Esophagus muscularis mucosa (tissue), 4 donors: ENCODE measurements at regions not wholly inside any gene's neighbourhood (a gene's known extent, or its start where the extent isn't known, plus 50 kb on each side); places are given as distances from the start of the nearest gene placed in this dataset.

ENCODE experiments used
- DNase-seq: peaks from one replicate; pipeline ENCODE4 v3.0.0-alpha.2; 2017; ENCODE audit errors: extremely low spot score
- H3K27ac ChIP-seq, 4 donors: fragments of 200-600 bp; sonication (generic); replicated peaks in 1 of 4; 1 replicate in 3 of 4; 2 replicates in 1 of 4; pipeline ENCODE4 v1.5.1; 2016 to 2019; ENCODE audit warnings: mild to moderate bottlenecking in 1 of 4
- H3K27me3 ChIP-seq, 4 donors: fragments of 200-600 bp; sonication (generic); one replicate each; pipeline versions ENCODE4 v1.5.1 to v1.6.0; 2016 to 2019
- H3K36me3 ChIP-seq, 4 donors: fragments of 200-600 bp; sonication (generic); one replicate each; pipeline ENCODE4 v1.5.1; 2016 to 2019
- H3K4me1 ChIP-seq, 4 donors: fragments of 200-600 bp; sonication (generic); one replicate each; pipeline ENCODE4 v1.5.1; 2016 to 2019
- H3K4me3 ChIP-seq, 4 donors: fragments of 200-600 bp; sonication (generic); 1 replicate in 2 of 4; 2 replicates in 2 of 4; pipeline ENCODE4 v1.5.1; 2016 to 2019; ENCODE audit warnings: mild to moderate bottlenecking in 4 of 4, moderate library complexity in 1 of 4
- H3K9me3 ChIP-seq, 4 donors: fragments of 200-600 bp; sonication (generic); 1 replicate in 3 of 4; 2 replicates in 1 of 4; pipeline ENCODE4 v1.5.1; 2016 to 2019
- CTCF ChIP-seq, 3 experiments: fragments of 200-600 bp in 2 of 3; fragments of 450-650 bp in 1 of 3; sonication (generic) in 2 of 3; IDR thresholded peaks; one replicate each; pipeline ENCODE4 v1.5.1; 2017 to 2019; ENCODE audit warnings: antibody characterized with exemption in 3 of 3, mild to moderate bottlenecking in 2 of 3, moderate library complexity in 1 of 3
- EP300 ChIP-seq: sonication (generic); formaldehyde crosslinking; IDR thresholded peaks from one replicate; pipeline ENCODE4 v1.6.1; 2017; ENCODE audit warnings: antibody characterized with exemption
- POLR2A ChIP-seq: fragments of 450-650 bp; IDR thresholded peaks from one replicate; pipeline ENCODE4 v1.6.1; 2017; ENCODE audit warnings: antibody characterized with exemption, moderate library complexity, mild to moderate bottlenecking, low read depth
- POLR2AphosphoS5 ChIP-seq, 2 donors: sonication (generic); formaldehyde crosslinking; IDR thresholded peaks; one replicate each; pipeline ENCODE4 v1.6.1; 2017; ENCODE audit warnings: antibody characterized with exemption in 2 of 2
- WGBS: methylation state at CpG from one replicate; pipeline ENCODE4 v1.1.5; 2018; 5-methylcytosine and 5-hydroxymethylcytosine counted together
- intact Hi-C: fragments of 100-400 bp; cut with DNase I; formaldehyde crosslinking; loops from one replicate; pipeline ENCODE4 v1.15.1; 2023

GRCh38 chr5:96337048-96337781, 95.8 kb downstream of the PCSK1 start:
- H3K9me3 ChIP-seq, result no peaks in the 10 kb centered on the region
- DNase-seq, result no peak
- H3K4me3 ChIP-seq, result no peak overlapping the region
- H3K4me1 ChIP-seq, result peaks cover 24 to 55% (median 35%) of the 10 kb centered on the region in 4 donors
- no peaks in the 10 kb centered on the region for H3K36me3 ChIP-seq
- intact Hi-C loops, result loop anchor here (2.0 to 10.0 kb wide), 6 partner anchors 112 to 692 kb away; partner anchors contain the start of genes ELL2 and RFESD
- H3K27ac ChIP-seq, result peak overlapping the region in 1 of 4 donors; percentile 1
- TF ChIP-seq POLR2A, result no peak
- TF ChIP-seq POLR2AphosphoS5 (IDR thresholded peaks at IDR 0.05), result no peak
- TF ChIP-seq CTCF (IDR thresholded peaks at IDR 0.05), result no peak
- no peak for TF ChIP-seq EP300
- no peaks in the 10 kb centered on the region for H3K27me3 ChIP-seq
- 79% methylated on average over 4 of the region's 4 CpGs for WGBS

GRCh38 chr5:96336351-96336985, 96.6 kb downstream of the PCSK1 start:
- intact Hi-C loops, result loop anchor here (2.0 to 10.0 kb wide), 6 partner anchors 112 to 692 kb away; partner anchors contain the start of genes ELL2 and RFESD
- DNase-seq, result no peak
- peak overlapping the region in 3 of 4 donors; percentile 5 to 30 (median 19) for H3K4me3 ChIP-seq
- H3K27me3 ChIP-seq, result no peaks in the 10 kb centered on the region
- H3K9me3 ChIP-seq, result no peaks in the 10 kb centered on the region
- peak overlapping the region in 3 of 4 donors; percentile 9 to 56 (median 22) for H3K27ac ChIP-seq
- TF ChIP-seq EP300, result no peak
- TF ChIP-seq POLR2A, result no peak
- peak in 1 of 2 donors; percentile 48 for TF ChIP-seq POLR2AphosphoS5 (IDR thresholded peaks at IDR 0.05)
- TF ChIP-seq CTCF (IDR thresholded peaks at IDR 0.05), result peak; percentile 82 to 90 (median 90)
- H3K36me3 ChIP-seq, result no peaks in the 10 kb centered on the region
- H3K4me1 ChIP-seq, result peaks cover 24 to 56% (median 35%) of the 10 kb centered on the region in 4 donors
- 18% methylated on average over 6 of the region's 6 CpGs for WGBS

GRCh38 chr5:96335873-96336272, 97.2 kb downstream of the PCSK1 start:
- intact Hi-C loops, result loop anchor here (2.0 to 10.0 kb wide), 6 partner anchors 111 to 691 kb away; partner anchors contain the start of genes ELL2 and RFESD
- peak overlapping the region in 3 of 4 donors; percentile 9 to 56 (median 22) for H3K27ac ChIP-seq
- peak overlapping the region in 1 of 4 donors; percentile 19 for H3K4me3 ChIP-seq
- H3K27me3 ChIP-seq, result no peaks in the 10 kb centered on the region
- WGBS, result 97% methylated on average over 2 of the region's 2 CpGs
- H3K36me3 ChIP-seq, result no peaks in the 10 kb centered on the region
- H3K4me1 ChIP-seq, result peaks cover 24 to 61% (median 35%) of the 10 kb centered on the region in 4 donors
- no peaks in the 10 kb centered on the region for H3K9me3 ChIP-seq
- TF ChIP-seq EP300 (no peak), CTCF (IDR thresholded peaks at IDR 0.05) (no peak), POLR2AphosphoS5 (IDR thresholded peaks at IDR 0.05) (no peak), POLR2A (no peak)
- DNase-seq, result no peak

GRCh38 chr5:96333391-96333790, 99.7 kb downstream of the PCSK1 start:
- intact Hi-C loops, result loop anchor here (10.0 kb wide), 4 partner anchors 109 to 689 kb away; partner anchors contain the start of gene RFESD
- Histone ChIP-seq H3K9me3 (no peaks in the 10 kb centered on the region), H3K27me3 (no peaks in the 10 kb centered on the region), H3K36me3 (no peaks in the 10 kb centered on the region), H3K4me1 (peaks cover 12 to 41% (median 26%) of the 10 kb centered on the region in 4 donors), H3K4me3 (no peak overlapping the region), H3K27ac (no peak overlapping the region)
- no peak for DNase-seq
- WGBS, result 79% methylated on average over 4 of the region's 4 CpGs
- TF ChIP-seq EP300 (no peak), POLR2A (no peak), POLR2AphosphoS5 (IDR thresholded peaks at IDR 0.05) (no peak), CTCF (IDR thresholded peaks at IDR 0.05) (no peak)
